Small intestine (tissue), 7 donors: ENCODE measurements at regions not wholly inside any gene's neighbourhood (a gene's known extent, or its start where the extent isn't known, plus 50 kb on each side); places are given as distances from the start of the nearest gene placed in this dataset.

Experiments
- DNase-seq, 2 donors: peaks; one replicate each; pipeline versions ENCODE4 v3.0.0 to v3.0.0-alpha.2; 2013
- FAIRE-seq: peaks from 2 replicates; lab custom pipeline; 2012; peaks lifted over from hg19 to GRCh38; lab: Jason Lieb, UNC
- H3K27ac ChIP-seq, 3 donors: one replicate each; pipeline ENCODE4 v1.5.1; 2013; ENCODE audit warnings: low read length in 2 of 3, mild to moderate bottlenecking in 2 of 3, control low read depth in 1 of 3, inconsistent platforms in 1 of 3, low read depth in 1 of 3, moderate library complexity in 1 of 3
- H3K27me3 ChIP-seq, 3 donors: one replicate each; pipeline ENCODE4 v1.6.1; 2013; ENCODE audit warnings: low read length in 3 of 3, inconsistent platforms in 1 of 3; ENCODE audit not compliant: control insufficient read depth in 3 of 3, insufficient read depth in 3 of 3
- H3K36me3 ChIP-seq, 3 donors: one replicate each; pipeline ENCODE4 v1.6.1; 2013; ENCODE audit warnings: low read length in 3 of 3, inconsistent platforms in 1 of 3, low read depth in 1 of 3, mild to moderate bottlenecking in 1 of 3, moderate library complexity in 1 of 3; ENCODE audit not compliant: control insufficient read depth in 3 of 3, insufficient read depth in 2 of 3
- H3K4me1 ChIP-seq, 3 donors: one replicate each; pipeline ENCODE4 v1.6.1; 2013; ENCODE audit warnings: low read length in 2 of 3, inconsistent platforms in 1 of 3, low read depth in 1 of 3, mild to moderate bottlenecking in 1 of 3, moderate library complexity in 1 of 3; ENCODE audit not compliant: control insufficient read depth in 3 of 3, insufficient read depth in 2 of 3
- H3K4me3 ChIP-seq, 3 donors: one replicate each; pipeline ENCODE4 v1.5.1; 2013; ENCODE audit warnings: low read length in 3 of 3, control low read depth in 1 of 3, inconsistent platforms in 1 of 3, low read depth in 1 of 3, mild to moderate bottlenecking in 1 of 3, moderate library complexity in 1 of 3
- H3K9me3 ChIP-seq, 2 donors: one replicate each; pipeline ENCODE4 v1.6.1; 2013; ENCODE audit warnings: low read depth in 1 of 2, low read length in 1 of 2; ENCODE audit not compliant: control insufficient read depth in 2 of 2, insufficient read depth in 1 of 2
- WGBS, 3 donors: extraction: QIAGEN DNeasy Blood & Tissue Kit; methylation state at CpG; one replicate each; pipeline ENCODE4 v1.1.7; 2013; 5-methylcytosine and 5-hydroxymethylcytosine counted together
- donor health status: healthy with polysubstance abuse.
- donor health status: control.
- donor health status: control.
- donor health status: Bipolar disorder and iron deficiency.
- donor health status: healthy.

DNA sequence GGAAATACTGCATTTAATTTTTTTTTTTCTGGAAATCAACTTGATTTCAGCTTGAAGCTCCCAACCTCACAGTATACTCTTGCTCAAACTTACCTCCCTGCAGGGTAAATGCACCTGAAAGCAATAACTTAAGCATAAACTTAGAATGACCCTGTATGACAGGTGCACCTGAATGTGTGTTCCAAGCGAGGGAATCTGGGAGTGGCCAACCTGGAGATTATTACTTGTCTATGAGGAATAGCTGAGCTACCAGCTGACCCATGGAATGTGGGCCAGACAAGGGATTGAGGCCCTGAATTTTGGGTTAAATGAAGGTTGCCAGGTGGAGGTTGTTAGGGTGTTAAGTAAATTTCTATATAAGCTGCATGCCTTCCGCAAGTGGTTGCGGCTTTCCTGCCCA, 140.6 kb downstream of the OSTF1 start:
- Histone ChIP-seq H3K36me3 (no peaks in the 10 kb centered on the region), H3K27me3 (no peaks in the 10 kb centered on the region), H3K4me1 (peaks cover 0 to 10% (median 3%) of the 10 kb centered on the region in 3 donors), H3K4me3 (no peak overlapping the region), H3K27ac (no peak overlapping the region), H3K9me3 (peaks cover 2 to 9% of the 10 kb centered on the region in 2 donors)
- FAIRE-seq (no peak), DNase-seq (peak; percentile 11 to 67)
- WGBS, 3 donors = 63 to 78% (median 67%) methylated on average over 3 of the region's 3 CpGs

- Histone ChIP-seq H3K4me1 (peaks cover 0 to 10% (median 3%) of the 10 kb centered on the region in 3 donors), H3K4me3 (no peak overlapping the region), H3K27ac (peak overlapping the region in 2 of 3 donors; percentile 27 to 42), H3K36me3 (no peaks in the 10 kb centered on the region), H3K9me3 (peaks cover 2 to 15% of the 10 kb centered on the region in 2 donors), H3K27me3 (no peaks in the 10 kb centered on the region)
- 29 to 56% (median 36%) methylated on average over 5 of the region's 5 CpGs for WGBS, 3 donors
- DNase-seq = peak in 1 of 2 donors; percentile 91
- FAIRE-seq = no peak
These were observed 141.5 kb downstream of the OSTF1 start for GRCh38 chr9:75229605-75230332.

- H3K36me3 ChIP-seq = no peaks in the 10 kb centered on the region
- WGBS, 3 donors = 28 to 69% (median 41%) methylated on average over 3 of the region's 3 CpGs
- H3K27ac ChIP-seq = peak overlapping the region in 1 of 3 donors; percentile 42
- no peak for FAIRE-seq
- no peak overlapping the region for H3K4me3 ChIP-seq
- peaks cover 0 to 10% (median 3%) of the 10 kb centered on the region in 3 donors for H3K4me1 ChIP-seq
- H3K27me3 ChIP-seq = no peaks in the 10 kb centered on the region
- peaks cover 2 to 22% of the 10 kb centered on the region in 2 donors for H3K9me3 ChIP-seq
- peak in 1 of 2 donors; percentile 29 for DNase-seq
These were observed 142.2 kb downstream of the OSTF1 start for GRCh38 chr9:75230469-75230868.

- Histone ChIP-seq H3K27me3 (no peaks in the 10 kb centered on the region), H3K9me3 (peaks cover 2 to 28% of the 10 kb centered on the region in 2 donors), H3K4me3 (no peak overlapping the region), H3K36me3 (no peaks in the 10 kb centered on the region), H3K27ac (no peak overlapping the region), H3K4me1 (peaks cover 0 to 10% (median 3%) of the 10 kb centered on the region in 3 donors)
- FAIRE-seq (no peak), DNase-seq (peak in 1 of 2 donors; percentile 14)
- 28 to 63% (median 51%) methylated on average over 2 of the region's 2 CpGs for WGBS, 3 donors
These were observed 142.9 kb downstream of the OSTF1 start for GRCh38 chr9:75231167-75231566.

DNA sequence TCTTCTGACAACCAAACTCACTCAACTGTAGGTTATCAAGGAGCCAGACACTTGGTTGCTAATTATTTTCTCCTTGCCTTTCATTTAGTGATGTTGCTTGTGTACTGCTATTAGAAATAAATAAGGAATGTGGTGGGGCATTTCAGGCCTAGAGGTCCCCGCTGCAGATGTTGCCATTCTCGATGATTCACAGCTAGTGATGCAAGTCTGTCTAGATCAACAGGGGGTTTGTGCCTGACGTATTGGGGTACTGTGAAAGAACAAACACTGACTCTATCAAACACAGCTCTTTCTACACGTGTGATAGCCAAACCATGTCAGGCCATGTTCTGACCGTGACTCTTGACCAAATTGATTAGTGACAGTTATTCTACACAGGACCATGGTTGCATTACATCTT, 144.7 kb downstream of the OSTF1 start:
- no peak overlapping the region for H3K27ac ChIP-seq
- no peak overlapping the region for H3K4me3 ChIP-seq
- H3K27me3 ChIP-seq = no peaks in the 10 kb centered on the region
- H3K4me1 ChIP-seq = peaks cover 0 to 10% (median 3%) of the 10 kb centered on the region in 3 donors
- FAIRE-seq (no peak), DNase-seq (no peak)
- WGBS, 3 donors = 91 to 93% (median 91%) methylated on average over 5 of the region's 5 CpGs
- peaks cover 0 to 28% of the 10 kb centered on the region in 2 donors for H3K9me3 ChIP-seq
- no peaks in the 10 kb centered on the region for H3K36me3 ChIP-seq

DNA sequence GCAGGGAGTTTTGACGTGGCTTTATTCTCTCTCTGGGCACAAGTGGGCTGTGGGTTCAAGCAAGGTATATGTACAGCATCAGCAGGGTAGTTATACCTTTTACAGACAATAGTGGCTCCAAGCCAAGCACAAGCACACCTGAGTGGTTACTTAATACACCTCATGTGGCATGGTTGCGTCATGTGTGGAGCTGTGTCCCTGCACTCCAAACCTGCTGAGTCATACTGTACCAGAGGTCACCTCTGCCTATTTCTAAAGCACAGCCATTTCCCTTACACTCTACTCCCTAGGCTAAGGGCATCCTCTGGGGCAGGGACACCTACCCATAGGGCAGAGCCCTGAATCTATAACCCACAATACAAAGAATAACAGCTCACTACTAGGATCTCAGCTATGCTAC, 147.3 kb downstream of the OSTF1 start:
- H3K9me3 ChIP-seq = peaks cover 0 to 28% of the 10 kb centered on the region in 2 donors
- 90 to 97% (median 96%) methylated on average over 2 of the region's 2 CpGs for WGBS, 3 donors
- no peaks in the 10 kb centered on the region for H3K27me3 ChIP-seq
- no peak overlapping the region for H3K27ac ChIP-seq
- no peaks in the 10 kb centered on the region for H3K4me1 ChIP-seq
- H3K4me3 ChIP-seq = no peak overlapping the region
- H3K36me3 ChIP-seq = no peaks in the 10 kb centered on the region
- DNase-seq (peak; percentile 19 to 30), FAIRE-seq (no peak)

GRCh38 chr9:75238311-75238976, 150.1 kb downstream of the OSTF1 start:
- Histone ChIP-seq H3K36me3 (no peaks in the 10 kb centered on the region), H3K27ac (no peak overlapping the region), H3K9me3 (peaks cover 0 to 28% of the 10 kb centered on the region in 2 donors), H3K27me3 (no peaks in the 10 kb centered on the region), H3K4me1 (no peaks in the 10 kb centered on the region), H3K4me3 (no peak overlapping the region)
- peak; percentile 74 to 80 for DNase-seq
- no peak for FAIRE-seq
- 33 to 51% (median 40%) methylated on average over 11 of the region's 11 CpGs for WGBS, 3 donors

- Histone ChIP-seq H3K27me3 (peaks cover 0 to 3% (median 0%) of the 10 kb centered on the region in 3 donors), H3K36me3 (no peaks in the 10 kb centered on the region), H3K4me1 (no peaks in the 10 kb centered on the region), H3K4me3 (no peak overlapping the region), H3K9me3 (peaks cover 0 to 26% of the 10 kb centered on the region in 2 donors), H3K27ac (no peak overlapping the region)
- 59 to 72% (median 68%) methylated on average over 6 of the region's 6 CpGs for WGBS, 3 donors
- FAIRE-seq (no peak), DNase-seq (peak; percentile 16 to 36)
These were observed 150.9 kb downstream of the OSTF1 start for GRCh38 chr9:75239176-75239575.
